ENCODE measurements at regions not wholly inside any gene's neighbourhood (a gene's known extent, or its start where the extent isn't known, plus 50 kb on each side); places are given as distances from the start of the nearest gene placed in this dataset.

DNA sequence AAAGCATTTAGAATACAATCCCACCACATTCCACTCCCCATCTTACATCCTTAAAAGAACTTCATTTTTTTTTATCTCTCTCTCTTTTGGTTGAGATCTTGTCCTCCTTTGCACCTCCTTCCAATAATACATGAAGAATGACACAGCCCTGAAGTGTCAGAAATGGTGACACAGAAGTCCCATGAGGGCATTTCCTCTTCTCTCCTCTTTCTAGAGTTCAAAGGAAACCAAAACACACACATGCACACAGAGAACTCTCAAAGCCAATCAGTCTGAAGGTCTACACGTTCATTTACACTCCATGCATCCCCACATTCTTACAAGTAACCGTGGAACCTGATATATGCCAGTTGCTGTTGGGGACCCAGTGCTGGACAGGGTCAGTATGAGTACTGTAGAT, 450.7 kb downstream of the HNRNPD start:
- H3K27me3 ChIP-seq (ENCODE audit: control insufficient read depth in 1 of 2, insufficient read depth in 1 of 2, low read length in 2 of 2) = peaks cover 11 to 19% of the 10 kb centered on the region in 2 experiments
- H3K23ac ChIP-seq (ENCODE audit: low read length in 2 of 2) = no peak overlapping the region
- H3K9me3 ChIP-seq (ENCODE audit: control insufficient read depth, low read length) = no peaks in the 10 kb centered on the region
- H4K91ac ChIP-seq (ENCODE audit: low read length) = no peak overlapping the region
- H3K4me3 ChIP-seq (ENCODE audit: insufficient read depth in 1 of 2, low read depth in 1 of 2, low read length in 2 of 2) = no peak overlapping the region
- no peak overlapping the region for H3K4me2 ChIP-seq (ENCODE audit: low read length, poor library complexity, severe bottlenecking)
- no peak overlapping the region for H3K27ac ChIP-seq (ENCODE audit: low read length, poor library complexity, severe bottlenecking)
- no peak overlapping the region for H2AK5ac ChIP-seq (ENCODE audit: low read length, severe bottlenecking)
- no peak overlapping the region for H3K9ac ChIP-seq (ENCODE audit: low read length)
- no peaks in the 10 kb centered on the region for H3K79me1 ChIP-seq (replicated peaks; ENCODE audit: low read length, poor library complexity, severe bottlenecking)
- WGBS = 43% methylated on average over 2 of the region's 2 CpGs
- H4K8ac ChIP-seq (ENCODE audit: low read length) = no peak overlapping the region
- H3K14ac ChIP-seq (ENCODE audit: low read length in 2 of 2) = no peak overlapping the region
- H2BK5ac ChIP-seq (ENCODE audit: low read depth, low read length, poor library complexity, severe bottlenecking) = no peak overlapping the region
- H2BK12ac ChIP-seq (ENCODE audit: low read length in 2 of 2) = no peak overlapping the region
- no peak overlapping the region for H2AFZ ChIP-seq (ENCODE audit: low read depth, low read length)
- H2BK15ac ChIP-seq (ENCODE audit: low read depth, poor library complexity, severe bottlenecking) = no peak overlapping the region
- no peak overlapping the region for H2BK120ac ChIP-seq (ENCODE audit: low read depth, low read length)
- DNase-seq = no peak
- H3K36me3 ChIP-seq (ENCODE audit: control insufficient read depth in 1 of 2, insufficient read depth in 2 of 2, low read depth in 1 of 2, low read length in 2 of 2) = no peaks in the 10 kb centered on the region
- no peak overlapping the region for H3K4ac ChIP-seq (ENCODE audit: low read depth in 1 of 2, low read length in 2 of 2)
- no peak overlapping the region for H3K18ac ChIP-seq (ENCODE audit: low read depth in 1 of 2, low read length in 2 of 2)
- no peaks in the 10 kb centered on the region for H3K4me1 ChIP-seq (ENCODE audit: control insufficient read depth, insufficient read depth, low read depth, low read length)

DNA sequence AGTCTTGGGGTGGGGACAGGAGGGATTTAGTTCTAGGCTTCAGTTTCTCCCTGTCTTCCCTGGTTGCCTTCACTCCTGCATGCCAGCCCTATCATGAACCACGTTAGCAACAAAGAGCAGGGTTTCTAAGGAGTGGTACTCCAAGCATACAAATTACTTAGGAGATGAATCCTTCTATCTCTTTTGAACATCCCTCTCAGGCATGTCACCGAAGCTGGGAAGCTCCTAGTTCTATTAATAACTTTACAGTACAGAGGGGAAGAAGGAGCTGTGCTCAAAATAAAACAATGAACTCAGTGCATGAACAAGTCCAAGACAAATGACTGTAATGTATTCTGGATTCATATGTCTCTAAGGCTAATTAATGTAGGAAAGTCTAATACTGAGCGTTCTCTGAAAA, 450.6 kb upstream of the RASGEF1B start:
- H3K36me3 ChIP-seq (ENCODE audit: control insufficient read depth in 1 of 2, insufficient read depth in 2 of 2, low read depth in 1 of 2, low read length in 2 of 2) = no peaks in the 10 kb centered on the region
- no peak for DNase-seq
- 57% methylated on average over 2 of the region's 3 CpGs for WGBS
- no peak overlapping the region for H2BK5ac ChIP-seq (ENCODE audit: low read depth, low read length, poor library complexity, severe bottlenecking)
- H3K4me2 ChIP-seq (ENCODE audit: low read length, poor library complexity, severe bottlenecking) = no peak overlapping the region
- H3K27me3 ChIP-seq (ENCODE audit: control insufficient read depth in 1 of 2, insufficient read depth in 1 of 2, low read length in 2 of 2) = peaks cover 11 to 19% of the 10 kb centered on the region in 2 experiments
- no peak overlapping the region for H3K4me3 ChIP-seq (ENCODE audit: insufficient read depth in 1 of 2, low read depth in 1 of 2, low read length in 2 of 2)
- H2AFZ ChIP-seq (ENCODE audit: low read depth, low read length) = no peak overlapping the region
- H2BK15ac ChIP-seq (ENCODE audit: low read depth, poor library complexity, severe bottlenecking) = no peak overlapping the region
- no peak overlapping the region for H2BK12ac ChIP-seq (ENCODE audit: low read length in 2 of 2)
- H3K4me1 ChIP-seq (ENCODE audit: control insufficient read depth, insufficient read depth, low read depth, low read length) = no peaks in the 10 kb centered on the region
- no peak overlapping the region for H4K8ac ChIP-seq (ENCODE audit: low read length)
- no peak overlapping the region for H2AK5ac ChIP-seq (ENCODE audit: low read length, severe bottlenecking)
- H3K23ac ChIP-seq (ENCODE audit: low read length in 2 of 2) = no peak overlapping the region
- no peaks in the 10 kb centered on the region for H3K9me3 ChIP-seq (ENCODE audit: control insufficient read depth, low read length)
- no peak overlapping the region for H3K18ac ChIP-seq (ENCODE audit: low read depth in 1 of 2, low read length in 2 of 2)
- H2BK120ac ChIP-seq (ENCODE audit: low read depth, low read length) = no peak overlapping the region
- no peak overlapping the region for H3K14ac ChIP-seq (ENCODE audit: low read length in 2 of 2)
- no peak overlapping the region for H3K27ac ChIP-seq (ENCODE audit: low read length, poor library complexity, severe bottlenecking)
- no peak overlapping the region for H4K91ac ChIP-seq (ENCODE audit: low read length)
- H3K79me1 ChIP-seq (replicated peaks; ENCODE audit: low read length, poor library complexity, severe bottlenecking) = no peaks in the 10 kb centered on the region
- H3K9ac ChIP-seq (ENCODE audit: low read length) = no peak overlapping the region
- no peak overlapping the region for H3K4ac ChIP-seq (ENCODE audit: low read depth in 1 of 2, low read length in 2 of 2)

- Histone ChIP-seq H4K8ac (ENCODE audit: low read length) (no peak overlapping the region), H3K4ac (ENCODE audit: low read depth in 1 of 2, low read length in 2 of 2) (no peak overlapping the region), H3K9me3 (ENCODE audit: control insufficient read depth, low read length) (no peaks in the 10 kb centered on the region), H2AFZ (ENCODE audit: low read depth, low read length) (no peak overlapping the region), H4K91ac (ENCODE audit: low read length) (no peak overlapping the region), H2BK12ac (ENCODE audit: low read length in 2 of 2) (no peak overlapping the region), H2BK5ac (ENCODE audit: low read depth, low read length, poor library complexity, severe bottlenecking) (no peak overlapping the region), H3K4me3 (ENCODE audit: insufficient read depth in 1 of 2, low read depth in 1 of 2, low read length in 2 of 2) (no peak overlapping the region), H3K79me1 (replicated peaks; ENCODE audit: low read length, poor library complexity, severe bottlenecking) (no peaks in the 10 kb centered on the region), H3K4me1 (ENCODE audit: control insufficient read depth, insufficient read depth, low read depth, low read length) (no peaks in the 10 kb centered on the region), H3K14ac (ENCODE audit: low read length in 2 of 2) (no peak overlapping the region), H3K27ac (ENCODE audit: low read length, poor library complexity, severe bottlenecking) (no peak overlapping the region), H3K9ac (ENCODE audit: low read length) (no peak overlapping the region), H3K18ac (ENCODE audit: low read depth in 1 of 2, low read length in 2 of 2) (no peak overlapping the region), H3K4me2 (ENCODE audit: low read length, poor library complexity, severe bottlenecking) (no peak overlapping the region), H3K36me3 (ENCODE audit: control insufficient read depth in 1 of 2, insufficient read depth in 2 of 2, low read depth in 1 of 2, low read length in 2 of 2) (no peaks in the 10 kb centered on the region), H3K23ac (ENCODE audit: low read length in 2 of 2) (no peak overlapping the region), H2BK15ac (ENCODE audit: low read depth, poor library complexity, severe bottlenecking) (no peak overlapping the region), H2BK120ac (ENCODE audit: low read depth, low read length) (no peak overlapping the region), H2AK5ac (ENCODE audit: low read length, severe bottlenecking) (no peak overlapping the region), H3K27me3 (ENCODE audit: control insufficient read depth in 1 of 2, insufficient read depth in 1 of 2, low read length in 2 of 2) (peaks cover 11 to 19% of the 10 kb centered on the region in 2 experiments)
- no peak for DNase-seq
- WGBS = 57% methylated on average over 4 of the region's 4 CpGs
Measured at GRCh38 chr4:81921751-81922159, 450.0 kb upstream of the RASGEF1B start.

GRCh38 chr4:81919810-81920209, 448.1 kb upstream of the RASGEF1B start:
- H4K91ac ChIP-seq (ENCODE audit: low read length) = no peak overlapping the region
- H2BK5ac ChIP-seq (ENCODE audit: low read depth, low read length, poor library complexity, severe bottlenecking) = no peak overlapping the region
- H3K36me3 ChIP-seq (ENCODE audit: control insufficient read depth in 1 of 2, insufficient read depth in 2 of 2, low read depth in 1 of 2, low read length in 2 of 2) = no peaks in the 10 kb centered on the region
- H3K23ac ChIP-seq (ENCODE audit: low read length in 2 of 2) = no peak overlapping the region
- no peak overlapping the region for H2AFZ ChIP-seq (ENCODE audit: low read depth, low read length)
- no peaks in the 10 kb centered on the region for H3K9me3 ChIP-seq (ENCODE audit: control insufficient read depth, low read length)
- H3K4me3 ChIP-seq (ENCODE audit: insufficient read depth in 1 of 2, low read depth in 1 of 2, low read length in 2 of 2) = no peak overlapping the region
- no peak overlapping the region for H2AK5ac ChIP-seq (ENCODE audit: low read length, severe bottlenecking)
- no peaks in the 10 kb centered on the region for H3K79me1 ChIP-seq (replicated peaks; ENCODE audit: low read length, poor library complexity, severe bottlenecking)
- H2BK120ac ChIP-seq (ENCODE audit: low read depth, low read length) = no peak overlapping the region
- no peak overlapping the region for H3K27ac ChIP-seq (ENCODE audit: low read length, poor library complexity, severe bottlenecking)
- H4K8ac ChIP-seq (ENCODE audit: low read length) = no peak overlapping the region
- no peak overlapping the region for H3K4me2 ChIP-seq (ENCODE audit: low read length, poor library complexity, severe bottlenecking)
- H3K4me1 ChIP-seq (ENCODE audit: control insufficient read depth, insufficient read depth, low read depth, low read length) = no peaks in the 10 kb centered on the region
- peaks cover 11 to 13% of the 10 kb centered on the region in 2 experiments for H3K27me3 ChIP-seq (ENCODE audit: control insufficient read depth in 1 of 2, insufficient read depth in 1 of 2, low read length in 2 of 2)
- H3K18ac ChIP-seq (ENCODE audit: low read depth in 1 of 2, low read length in 2 of 2) = no peak overlapping the region
- H2BK15ac ChIP-seq (ENCODE audit: low read depth, poor library complexity, severe bottlenecking) = no peak overlapping the region
- no peak overlapping the region for H2BK12ac ChIP-seq (ENCODE audit: low read length in 2 of 2)
- no peak overlapping the region for H3K14ac ChIP-seq (ENCODE audit: low read length in 2 of 2)
- WGBS = 71% methylated on average over 1 of the region's 1 CpG
- H3K4ac ChIP-seq (ENCODE audit: low read depth in 1 of 2, low read length in 2 of 2) = no peak overlapping the region
- no peak overlapping the region for H3K9ac ChIP-seq (ENCODE audit: low read length)
- DNase-seq = no peak

Measured in mesenchymal stem cell (in vitro differentiated cells and primary cell).